Spleen (tissue), 7 donors: ENCODE measurements at regions not wholly inside any gene's neighbourhood (a gene's known extent, or its start where the extent isn't known, plus 50 kb on each side); places are given as distances from the start of the nearest gene placed in this dataset.

ENCODE experiments used
- POLR2AphosphoS5 ChIP-seq, 3 donors: sonication (generic); formaldehyde crosslinking; IDR thresholded peaks; one replicate each; pipeline ENCODE4 v1.5.1; 2017; ENCODE audit warnings: antibody characterized with exemption in 3 of 3
- TF ChIP-seq, protein P1 (sequence below), 11 experiments: fragments of 200-600 bp in 7 of 11; fragments of 450-650 bp in 4 of 11; sonication (generic) in 4 of 11; IDR thresholded peaks in 8 of 11; conservative IDR thresholded peaks in 3 of 11; 1 replicate in 7 of 11; 2 replicates in 4 of 11; pipeline versions ENCODE4 v1.4.0 to v1.8.0; 2016 to 2021; ENCODE audit warnings: antibody characterized with exemption in 11 of 11, inconsistent platforms in 4 of 11, mild to moderate bottlenecking in 1 of 11
- donor health status: DM: no; HTN: no; CAD: no; lungs with moderate emphysema.
- donor health status: DM: no; HTN: no; CAD: no.
- donor health status: DM: no; HTN: no; CAD: no.

DNA sequence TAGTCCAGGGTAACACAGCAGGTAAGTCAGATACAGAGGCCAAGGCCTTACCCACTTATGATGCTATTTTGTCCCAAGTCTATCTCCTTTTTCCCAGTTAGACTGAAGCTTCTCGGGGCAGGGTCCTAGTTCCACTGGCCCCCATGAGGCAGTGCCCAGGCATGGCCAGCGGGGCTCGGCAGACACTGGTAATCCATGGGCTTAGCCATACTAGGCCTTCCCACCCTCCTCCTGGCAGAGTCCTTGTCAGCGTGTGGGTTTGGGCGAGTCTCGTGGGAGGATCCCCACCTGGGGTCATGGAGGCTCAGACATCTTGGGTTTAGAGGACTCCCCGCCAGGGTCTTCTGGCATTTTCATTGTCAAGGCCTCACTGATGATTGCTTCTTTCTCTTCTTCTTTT, 84.7 kb upstream of the BRD7 start:
- TF ChIP-seq, protein P1, sequence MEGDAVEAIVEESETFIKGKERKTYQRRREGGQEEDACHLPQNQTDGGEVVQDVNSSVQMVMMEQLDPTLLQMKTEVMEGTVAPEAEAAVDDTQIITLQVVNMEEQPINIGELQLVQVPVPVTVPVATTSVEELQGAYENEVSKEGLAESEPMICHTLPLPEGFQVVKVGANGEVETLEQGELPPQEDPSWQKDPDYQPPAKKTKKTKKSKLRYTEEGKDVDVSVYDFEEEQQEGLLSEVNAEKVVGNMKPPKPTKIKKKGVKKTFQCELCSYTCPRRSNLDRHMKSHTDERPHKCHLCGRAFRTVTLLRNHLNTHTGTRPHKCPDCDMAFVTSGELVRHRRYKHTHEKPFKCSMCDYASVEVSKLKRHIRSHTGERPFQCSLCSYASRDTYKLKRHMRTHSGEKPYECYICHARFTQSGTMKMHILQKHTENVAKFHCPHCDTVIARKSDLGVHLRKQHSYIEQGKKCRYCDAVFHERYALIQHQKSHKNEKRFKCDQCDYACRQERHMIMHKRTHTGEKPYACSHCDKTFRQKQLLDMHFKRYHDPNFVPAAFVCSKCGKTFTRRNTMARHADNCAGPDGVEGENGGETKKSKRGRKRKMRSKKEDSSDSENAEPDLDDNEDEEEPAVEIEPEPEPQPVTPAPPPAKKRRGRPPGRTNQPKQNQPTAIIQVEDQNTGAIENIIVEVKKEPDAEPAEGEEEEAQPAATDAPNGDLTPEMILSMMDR (IDR thresholded peaks at IDR 0.05 in 8 of 11, conservative IDR thresholded peaks at IDR 0.05 in 3 of 11), result no peak
- TF ChIP-seq POLR2AphosphoS5 (IDR thresholded peaks at IDR 0.05), result no peak
